IMR-90 (cell line): ENCODE measurements at regions not wholly inside any gene's neighbourhood (a gene's known extent, or its start where the extent isn't known, plus 50 kb on each side); places are given as distances from the start of the nearest gene placed in this dataset.

ENCODE experiments used
- CHD1 ChIP-seq: IDR thresholded peaks from 2 replicates; pipeline ENCODE4 v1.6.1; 2012; ENCODE audit warnings: low read depth, low read length, improper control_type of control experiment
- TF ChIP-seq, protein P1 (sequence below): conservative IDR thresholded peaks from 2 replicates; pipeline ENCODE4 v1.5.1; 2012; ENCODE audit warnings: mild to moderate bottlenecking, low read depth, low read length, improper control_type of control experiment

DNA sequence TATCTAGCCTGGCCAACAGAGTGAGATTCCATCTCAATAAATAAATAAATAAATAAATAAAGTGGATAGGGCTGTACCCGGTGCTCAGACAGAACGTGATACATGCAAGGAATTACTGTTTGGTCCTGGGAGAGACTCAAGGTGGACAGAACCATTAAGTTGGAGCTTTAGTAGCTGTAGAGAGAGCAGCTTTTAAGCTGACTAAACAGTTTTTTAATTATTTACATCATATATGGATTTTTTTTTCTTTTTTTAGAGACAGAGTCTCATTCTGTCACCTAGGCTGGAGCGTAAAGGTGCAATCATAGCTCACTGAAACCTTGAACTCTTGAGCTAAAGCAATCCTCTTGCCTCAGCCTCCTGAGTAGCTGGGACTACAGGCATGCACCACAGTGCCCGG is 92.5 kb upstream of the ATP6AP2 start:
- TF ChIP-seq, protein P1, sequence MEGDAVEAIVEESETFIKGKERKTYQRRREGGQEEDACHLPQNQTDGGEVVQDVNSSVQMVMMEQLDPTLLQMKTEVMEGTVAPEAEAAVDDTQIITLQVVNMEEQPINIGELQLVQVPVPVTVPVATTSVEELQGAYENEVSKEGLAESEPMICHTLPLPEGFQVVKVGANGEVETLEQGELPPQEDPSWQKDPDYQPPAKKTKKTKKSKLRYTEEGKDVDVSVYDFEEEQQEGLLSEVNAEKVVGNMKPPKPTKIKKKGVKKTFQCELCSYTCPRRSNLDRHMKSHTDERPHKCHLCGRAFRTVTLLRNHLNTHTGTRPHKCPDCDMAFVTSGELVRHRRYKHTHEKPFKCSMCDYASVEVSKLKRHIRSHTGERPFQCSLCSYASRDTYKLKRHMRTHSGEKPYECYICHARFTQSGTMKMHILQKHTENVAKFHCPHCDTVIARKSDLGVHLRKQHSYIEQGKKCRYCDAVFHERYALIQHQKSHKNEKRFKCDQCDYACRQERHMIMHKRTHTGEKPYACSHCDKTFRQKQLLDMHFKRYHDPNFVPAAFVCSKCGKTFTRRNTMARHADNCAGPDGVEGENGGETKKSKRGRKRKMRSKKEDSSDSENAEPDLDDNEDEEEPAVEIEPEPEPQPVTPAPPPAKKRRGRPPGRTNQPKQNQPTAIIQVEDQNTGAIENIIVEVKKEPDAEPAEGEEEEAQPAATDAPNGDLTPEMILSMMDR, result no peak
- TF ChIP-seq CHD1, result no peak
